Neural progenitor cell (in vitro differentiated cells): ENCODE measurements at regions not wholly inside any gene's neighbourhood (a gene's known extent, or its start where the extent isn't known, plus 50 kb on each side); places are given as distances from the start of the nearest gene placed in this dataset.

Experiments used
- DNase-seq: peaks from one replicate; pipeline ENCODE4 v3.0.0-alpha.2; 2016; ENCODE audit warnings: low spot score
- H2AFZ ChIP-seq: fragments of 200-600 bp; sonication (generic); replicated peaks from 2 replicates; pipeline ENCODE4 v1.6.1; 2016; ENCODE audit warnings: antibody characterized with exemption
- H3F3A ChIP-seq: fragments of 200-600 bp; sonication (generic); 2 replicates; pipeline ENCODE4 v1.6.1; 2016; ENCODE audit warnings: antibody characterized with exemption, low read depth
- H3K27ac ChIP-seq: fragments of 200-600 bp; sonication (generic); 2 replicates; pipeline ENCODE4 v1.5.1; 2016; ENCODE audit warnings: mild to moderate bottlenecking
- H3K27me3 ChIP-seq: fragments of 200-600 bp; sonication (generic); 2 replicates; pipeline ENCODE4 v1.6.1; 2016; ENCODE audit warnings: mild to moderate bottlenecking, moderate library complexity
- H3K36me3 ChIP-seq: fragments of 200-600 bp; sonication (generic); 2 replicates; pipeline ENCODE4 v1.5.1; 2016
- H3K4me1 ChIP-seq: fragments of 200-600 bp; sonication (generic); 2 replicates; pipeline ENCODE4 v1.6.1; 2016; ENCODE audit warnings: mixed run types
- H3K4me2 ChIP-seq: fragments of 200-600 bp; sonication (generic); 2 replicates; pipeline ENCODE4 v1.6.1; 2016
- H3K4me3 ChIP-seq: fragments of 200-600 bp; sonication (generic); 2 replicates; pipeline ENCODE4 v1.5.1; 2016
- H3K79me2 ChIP-seq: fragments of 200-600 bp; sonication (generic); 2 replicates; pipeline ENCODE4 v1.6.1; 2016; ENCODE audit warnings: low read depth
- H3K9ac ChIP-seq: fragments of 200-600 bp; sonication (generic); 2 replicates; pipeline ENCODE4 v1.6.1; 2016
- H3K9me3 ChIP-seq: fragments of 200-600 bp; sonication (generic); 2 replicates; pipeline ENCODE4 v1.5.1; 2016; ENCODE audit warnings: low read depth
- H4K20me1 ChIP-seq: fragments of 200-600 bp; sonication (generic); 2 replicates; pipeline ENCODE4 v1.6.1; 2016; ENCODE audit warnings: low read depth
- H3K27ac Mint-ChIP-seq: 3 replicates; pipeline ENCODE4 v1.8.0; 2021; ENCODE audit warnings: mixed read lengths
- H3K27me3 Mint-ChIP-seq: 2 replicates; pipeline ENCODE4 v1.8.0; 2022; ENCODE audit warnings: low read depth, mild to moderate bottlenecking, inconsistent platforms, moderate library complexity, mixed read lengths; ENCODE audit not compliant: insufficient read depth
- H3K36me3 Mint-ChIP-seq: 3 replicates; pipeline ENCODE4 v1.8.0; 2021; ENCODE audit warnings: mixed read lengths
- H3K4me1 Mint-ChIP-seq: 3 replicates; pipeline ENCODE4 v1.8.0; 2021; ENCODE audit warnings: mixed read lengths
- H3K4me3 Mint-ChIP-seq: 3 replicates; pipeline ENCODE4 v1.8.0; 2021; ENCODE audit warnings: mild to moderate bottlenecking, moderate library complexity, mixed read lengths
- H3K9me3 Mint-ChIP-seq: 3 replicates; pipeline ENCODE4 v1.8.0; 2020; ENCODE audit warnings: mixed read lengths
- CTCF ChIP-seq: fragments of 200-600 bp; sonication (generic); IDR thresholded peaks from 2 replicates; pipeline ENCODE4 v1.5.1; 2017; ENCODE audit warnings: antibody characterized with exemption, mild to moderate bottlenecking
- EZH2 ChIP-seq: fragments of 200-600 bp; sonication (generic); IDR thresholded peaks from 2 replicates; pipeline ENCODE4 v1.6.1; 2017; ENCODE audit warnings: antibody characterized with exemption, mild to moderate bottlenecking, moderate library complexity
- EZH2phosphoT487 ChIP-seq: fragments of 200-600 bp; sonication (generic); IDR thresholded peaks from 2 replicates; pipeline ENCODE4 v1.6.1; 2017; ENCODE audit warnings: antibody characterized with exemption
- microRNA counts: library from miRNA; unstranded; fragments of <30 nt; microRNA quantifications from one replicate; lab custom pipeline; 2016
- microRNA-seq: library from miRNA; unstranded; fragments of <30 nt; microRNA quantifications from one replicate; pipeline ENCODE4, GENCODE V29; 2016
- small RNA-seq: library from RNA; depleted of rRNA; stranded (forward); fragments of <200 nt; gene quantifications from one replicate; pipeline ENCODE3, GENCODE V24; 2015

GRCh38 chr3:168154089-168154488, 58.4 kb upstream of the GOLIM4 start:
- Histone ChIP-seq H3F3A (no peaks in the 10 kb centered on the region), H4K20me1 (no peaks in the 10 kb centered on the region), H2AFZ (no peak overlapping the region), H3K36me3 (no peaks in the 10 kb centered on the region), H3K79me2 (no peaks in the 10 kb centered on the region), H3K9me3 (no peaks in the 10 kb centered on the region), H3K4me1 (no peaks in the 10 kb centered on the region), H3K27me3 (no peaks in the 10 kb centered on the region), H3K4me2 (no peak overlapping the region), H3K4me3 (no peak overlapping the region), H3K27ac (no peak overlapping the region), H3K9ac (no peak overlapping the region)
- Mint-ChIP-seq H3K9me3 (peaks cover 16% of the 10 kb centered on the region), H3K27me3 (peaks cover 5% of the 10 kb centered on the region), H3K36me3 (peaks cover 3% of the 10 kb centered on the region), H3K27ac (no peak overlapping the region), H3K4me3 (no peak overlapping the region), H3K4me1 (no peaks in the 10 kb centered on the region)
- TF ChIP-seq CTCF (no peak), EZH2phosphoT487 (no peak)
- no peak for DNase-seq

- no peak overlapping the region for H3K27ac Mint-ChIP-seq
- H3K27me3 ChIP-seq, result no peaks in the 10 kb centered on the region
- H3K4me1 Mint-ChIP-seq, result no peaks in the 10 kb centered on the region
- H3K9ac ChIP-seq, result no peak overlapping the region
- no peaks in the 10 kb centered on the region for H3K9me3 ChIP-seq
- H3K4me3 Mint-ChIP-seq, result no peak overlapping the region
- no peaks in the 10 kb centered on the region for H4K20me1 ChIP-seq
- H3K4me1 ChIP-seq, result no peaks in the 10 kb centered on the region
- no peaks in the 10 kb centered on the region for H3K36me3 ChIP-seq
- H2AFZ ChIP-seq, result no peak overlapping the region
- TF ChIP-seq EZH2 (no peak), EZH2phosphoT487 (no peak), CTCF (no peak)
- no peak overlapping the region for H3K4me3 ChIP-seq
- no peak overlapping the region for H3K4me2 ChIP-seq
- peaks cover 3% of the 10 kb centered on the region for H3K36me3 Mint-ChIP-seq
- no peaks in the 10 kb centered on the region for H3K79me2 ChIP-seq
- peaks cover 2% of the 10 kb centered on the region for H3K27me3 Mint-ChIP-seq
- no peak overlapping the region for H3K27ac ChIP-seq
- no peak for DNase-seq
- H3K9me3 Mint-ChIP-seq, result peaks cover 16% of the 10 kb centered on the region
- H3F3A ChIP-seq, result no peaks in the 10 kb centered on the region
Observed at GRCh38 chr3:168152149-168152548, 56.4 kb upstream of the GOLIM4 start.

MicroRNA genes in the stretch of these regions (microRNA counts, 767-probe panel; counts per million panel counts)
- microRNA hsa-miR-551b-3p (lab: Ali Mortazavi, UCI), result 460 counts per million, percentile 90 among the panel's probes with 10 or more counts

Small RNA genes lying in the stretch of these regions (microRNA-seq; reads per million reads assigned to microRNA genes)
- gene MIR551B, result 7.4 reads per million, percentile 32 among the genes with 10 or more reads in this experiment

Small RNA genes lying in the stretch of these regions (small RNA-seq; reads per million reads assigned to genes)
- 0.73 reads per million, percentile 70 among the genes with 10 or more reads in this experiment for gene MIR551B
- gene RNU2-20P, result 0.07 reads per million
